Epithelial cell of proximal tubule (primary cell): ENCODE measurements at regions not wholly inside any gene's neighbourhood (a gene's known extent, or its start where the extent isn't known, plus 50 kb on each side); places are given as distances from the start of the nearest gene placed in this dataset.

Experiments
- DNase-seq: peaks from one replicate; pipeline ENCODE4 v3.0.0-alpha.2; 2011; ENCODE audit warnings: low read depth
- H3K4me3 ChIP-seq: 2 replicates; pipeline ENCODE4 v1.5.1; 2011; ENCODE audit warnings: low read depth, mild to moderate bottlenecking, low read length
- CTCF ChIP-seq: conservative IDR thresholded peaks from 2 replicates; pipeline ENCODE4 v1.5.1; 2012; ENCODE audit warnings: low read depth, mild to moderate bottlenecking, low read length

GRCh38 chr10:8460626-8461025, 406.1 kb downstream of the GATA3 start:
- DNase-seq = no peak

GRCh38 chr10:8462565-8462964, 408.1 kb downstream of the GATA3 start:
- H3K4me3 ChIP-seq = no peak overlapping the region
- no peak for DNase-seq
- TF ChIP-seq CTCF = no peak

More at GRCh38 chr10:8460626-8461025, 406.1 kb downstream of the GATA3 start:
- no peak overlapping the region for H3K4me3 ChIP-seq
- no peak for TF ChIP-seq CTCF

GRCh38 chr10:8463853-8464252, 409.4 kb downstream of the GATA3 start:
- no peak overlapping the region for H3K4me3 ChIP-seq
- no peak for DNase-seq
- TF ChIP-seq CTCF = no peak

- no peak overlapping the region for H3K4me3 ChIP-seq
- DNase-seq = no peak
- TF ChIP-seq CTCF = no peak
Observed at GRCh38 chr10:8468477-8468876, 414.0 kb downstream of the GATA3 start.

GRCh38 chr10:8473205-8473604, 418.7 kb downstream of the GATA3 start:
- H3K4me3 ChIP-seq = no peak overlapping the region
- DNase-seq = no peak
- TF ChIP-seq CTCF = no peak

- DNase-seq = no peak
- no peak for TF ChIP-seq CTCF
- H3K4me3 ChIP-seq = no peak overlapping the region
Observed at GRCh38 chr10:8477300-8477699, 422.8 kb downstream of the GATA3 start.

- DNase-seq = no peak
- no peak overlapping the region for H3K4me3 ChIP-seq
- no peak for TF ChIP-seq CTCF
Observed at GRCh38 chr10:8481718-8482504, 427.4 kb downstream of the GATA3 start.
